Esophagus squamous epithelium (tissue), 5 donors: ENCODE measurements at regions not wholly inside any gene's neighbourhood (a gene's known extent, or its start where the extent isn't known, plus 50 kb on each side); places are given as distances from the start of the nearest gene placed in this dataset.
"Not testable (repeated sequence)": the region's sequence is repeated elsewhere in the genome, so short reads cannot be mapped to it uniquely, and the experiment has no call there.

ENCODE experiments used
- DNase-seq: peaks from one replicate; lab custom pipeline; 2025; lab: John Stamatoyannopoulos, UW
- H3K27ac ChIP-seq, 4 donors: fragments of 200-600 bp; sonication (generic); one replicate each; pipeline ENCODE4 v1.5.1; 2016 to 2019; ENCODE audit warnings: mild to moderate bottlenecking in 1 of 4
- H3K27me3 ChIP-seq, 4 donors: fragments of 200-600 bp; sonication (generic); 1 replicate in 3 of 4; 2 replicates in 1 of 4; pipeline versions ENCODE4 v1.5.1 to v1.6.0; 2017 to 2021; ENCODE audit warnings: antibody characterized with exemption in 1 of 4
- H3K36me3 ChIP-seq, 3 donors: fragments of 200-600 bp; sonication (generic); one replicate each; pipeline ENCODE4 v1.5.1; 2016 to 2019
- H3K4me1 ChIP-seq, 3 donors: fragments of 200-600 bp; sonication (generic); one replicate each; pipeline ENCODE4 v1.5.1; 2017 to 2019
- H3K4me3 ChIP-seq, 4 donors: fragments of 200-600 bp; sonication (generic); 1 replicate in 3 of 4; 2 replicates in 1 of 4; pipeline ENCODE4 v1.5.1; 2016 to 2019; ENCODE audit warnings: mild to moderate bottlenecking in 2 of 4, moderate library complexity in 1 of 4
- H3K9me3 ChIP-seq, 3 donors: fragments of 200-600 bp; sonication (generic); one replicate each; pipeline ENCODE4 v1.5.1; 2016 to 2019
- CTCF ChIP-seq, 6 experiments: fragments of 450-650 bp in 4 of 6; fragments of 200-600 bp in 2 of 6; sonication (generic) in 2 of 6; IDR thresholded peaks; one replicate each; pipeline ENCODE4 v1.5.1; 2016 to 2019; ENCODE audit warnings: antibody characterized with exemption in 6 of 6, mild to moderate bottlenecking in 4 of 6, moderate library complexity in 4 of 6
- POLR2A ChIP-seq, 4 donors: fragments of 450-650 bp; IDR thresholded peaks; one replicate each; pipeline ENCODE4 v1.6.1; 2017; ENCODE audit warnings: antibody characterized with exemption in 4 of 4, mild to moderate bottlenecking in 4 of 4, moderate library complexity in 3 of 4
- WGBS, 2 donors: methylation state at CpG; one replicate each; pipeline ENCODE4 v1.1.5; 2018; 5-methylcytosine and 5-hydroxymethylcytosine counted together
- intact Hi-C: fragments of 100-400 bp; cut with DNase I; formaldehyde crosslinking; loops from one replicate; pipeline ENCODE4 v1.15.0; 2022
- donor health status: DM: yes; HTN: yes; CAD: no.

- H3K4me1 ChIP-seq, H3K27me3 ChIP-seq, H3K9me3 ChIP-seq, H3K4me3 ChIP-seq, H3K36me3 ChIP-seq, intact Hi-C loops, DNase-seq, H3K27ac ChIP-seq: not testable (repeated sequence)
- 8% methylated on average over 2 of the region's 3 CpGs for WGBS, 2 donors
- TF ChIP-seq CTCF (IDR thresholded peaks at IDR 0.05): peak in 5 of 6 experiments; percentile 58 to 76 (median 62)
Measured at GRCh38 chr20:22851679-22852346, 183.3 kb upstream of the SSTR4 start.

GRCh38 chr20:22861231-22861980, 173.7 kb upstream of the SSTR4 start:
- TF ChIP-seq POLR2A (IDR thresholded peaks at IDR 0.05) (no peak), CTCF (IDR thresholded peaks at IDR 0.05) (no peak)
- no peaks in the 10 kb centered on the region for H3K36me3 ChIP-seq
- H3K9me3 ChIP-seq: no peaks in the 10 kb centered on the region
- DNase-seq: no peak
- peak overlapping the region in 2 of 4 donors; percentile 29 to 58 for H3K27ac ChIP-seq
- H3K4me3 ChIP-seq: no peak overlapping the region
- 55 to 65% methylated on average over 9 to 11 of the region's 11 CpGs for WGBS, 2 donors
- H3K27me3 ChIP-seq: peaks cover 0 to 11% (median 0%) of the 10 kb centered on the region in 4 donors
- H3K4me1 ChIP-seq: no peaks in the 10 kb centered on the region
- intact Hi-C loops: no loop called here

GRCh38 chr20:22861990-22862389, 173.1 kb upstream of the SSTR4 start:
- H3K36me3 ChIP-seq: no peaks in the 10 kb centered on the region
- no peak overlapping the region for H3K4me3 ChIP-seq
- no peaks in the 10 kb centered on the region for H3K9me3 ChIP-seq
- DNase-seq: no peak
- TF ChIP-seq CTCF (IDR thresholded peaks at IDR 0.05) (no peak), POLR2A (IDR thresholded peaks at IDR 0.05) (no peak)
- peaks cover 0 to 11% (median 0%) of the 10 kb centered on the region in 4 donors for H3K27me3 ChIP-seq
- intact Hi-C loops: no loop called here
- 75 to 83% methylated on average over 10 of the region's 10 CpGs for WGBS, 2 donors
- H3K27ac ChIP-seq: peak overlapping the region in 2 of 4 donors; percentile 46 to 58
- H3K4me1 ChIP-seq: no peaks in the 10 kb centered on the region

- Histone ChIP-seq H3K9me3 (no peaks in the 10 kb centered on the region), H3K4me1 (no peaks in the 10 kb centered on the region), H3K4me3 (no peak overlapping the region), H3K27ac (peak overlapping the region in 2 of 4 donors; percentile 46 to 58), H3K36me3 (no peaks in the 10 kb centered on the region), H3K27me3 (peaks cover 0 to 11% (median 0%) of the 10 kb centered on the region in 4 donors)
- intact Hi-C loops: no loop called here
- TF ChIP-seq CTCF (IDR thresholded peaks at IDR 0.05) (peak in 1 of 6 experiments; percentile 19), POLR2A (IDR thresholded peaks at IDR 0.05) (no peak)
- no peak for DNase-seq
- WGBS, 2 donors: 77 to 78% methylated on average over 11 of the region's 11 CpGs
Measured at GRCh38 chr20:22862671-22863230, 172.4 kb upstream of the SSTR4 start.

- peaks cover 0 to 11% (median 0%) of the 10 kb centered on the region in 4 donors for H3K27me3 ChIP-seq
- TF ChIP-seq POLR2A (IDR thresholded peaks at IDR 0.05) (no peak), CTCF (IDR thresholded peaks at IDR 0.05) (no peak)
- no peaks in the 10 kb centered on the region for H3K36me3 ChIP-seq
- WGBS, 2 donors: 48 to 50% methylated on average over 4 of the region's 4 CpGs
- no peak overlapping the region for H3K27ac ChIP-seq
- no peak overlapping the region for H3K4me3 ChIP-seq
- intact Hi-C loops: no loop called here
- no peaks in the 10 kb centered on the region for H3K9me3 ChIP-seq
- no peaks in the 10 kb centered on the region for H3K4me1 ChIP-seq
- DNase-seq: no peak
Measured at GRCh38 chr20:22863826-22864225, 171.3 kb upstream of the SSTR4 start.
